ENCODE measurements at regions not wholly inside any gene's neighbourhood (a gene's known extent, or its start where the extent isn't known, plus 50 kb on each side); places are given as distances from the start of the nearest gene placed in this dataset.

DNA sequence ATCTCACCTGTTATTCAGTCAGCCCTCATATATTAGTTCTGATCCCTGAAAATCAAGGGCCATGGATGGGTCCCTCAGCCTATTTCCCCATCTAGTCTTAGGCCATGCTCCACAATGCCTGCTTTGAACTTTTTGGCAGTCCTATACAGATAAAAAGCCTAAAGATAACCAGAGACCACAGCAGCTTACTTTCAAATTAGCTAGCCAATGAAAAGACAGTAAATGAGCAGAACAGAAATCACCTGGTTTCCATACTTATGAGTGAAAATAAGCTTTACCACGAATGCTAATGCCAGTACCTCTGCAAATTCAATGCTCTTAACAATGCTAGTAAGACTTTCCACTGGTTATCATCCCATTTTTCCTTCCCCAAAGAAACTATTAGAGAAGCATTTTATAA is 141.6 kb upstream of the SPRED1 start:
- Histone ChIP-seq H2BK5ac (ENCODE audit: low read depth, low read length) (no peak overlapping the region), H2BK12ac (ENCODE audit: low read depth, low read length) (no peak overlapping the region), H3K79me2 (ENCODE audit: control insufficient read depth in 1 of 2, insufficient read depth in 2 of 2, low read length in 2 of 2) (no peaks in the 10 kb centered on the region), H2AK5ac (ENCODE audit: low read depth, low read length) (no peak overlapping the region), H3K23me2 (ENCODE audit: low read depth, low read length) (no peaks in the 10 kb centered on the region), H4K20me1 (replicated peaks in 1 of 2; ENCODE audit: control insufficient read depth in 1 of 2, insufficient read depth in 2 of 2, low read length in 2 of 2) (no peaks in the 10 kb centered on the region), H3K4me1 (replicated peaks in 1 of 4; ENCODE audit: control insufficient read depth in 3 of 4, insufficient read depth in 4 of 4, low read length in 3 of 4) (peaks cover 0 to 9% (median 4%) of the 10 kb centered on the region in 4 experiments; a peak in 2 of 7 replicates), H3K56ac (replicated peaks; ENCODE audit: insufficient read length, low read depth, low read length) (no peak overlapping the region), H2AFZ (ENCODE audit: low read length) (no peak overlapping the region), H3K9ac (replicated peaks in 1 of 4; ENCODE audit: extremely low read depth in 1 of 4, low read depth in 3 of 4, low read length in 3 of 4) (no peak overlapping the region), H3K36me3 (ENCODE audit: control insufficient read depth in 2 of 4, insufficient read depth in 4 of 4, low read length in 3 of 4) (no peaks in the 10 kb centered on the region), H3K9me3 (ENCODE audit: insufficient read depth in 2 of 2, low read depth in 1 of 2, low read length in 1 of 2) (no peaks in the 10 kb centered on the region), H2BK15ac (ENCODE audit: low read length) (no peak overlapping the region), H3K14ac (ENCODE audit: insufficient read length) (no peak overlapping the region), H3K23ac (ENCODE audit: insufficient read length) (no peak overlapping the region), H3K18ac (ENCODE audit: extremely low read depth, low read length) (no peak overlapping the region), H4K5ac (ENCODE audit: insufficient read length, low read depth, low read length) (no peak overlapping the region), H4K8ac (ENCODE audit: extremely low read depth, insufficient read depth, low read length) (no peak overlapping the region), H3K4me2 (ENCODE audit: insufficient read depth in 1 of 2, low read depth in 2 of 2, low read length in 2 of 2) (no peak overlapping the region), H2BK20ac (ENCODE audit: low read length) (no peak overlapping the region), H3K27ac (ENCODE audit: low read depth, low read length) (no peak overlapping the region), H3K27me3 (replicated peaks in 1 of 4; ENCODE audit: control insufficient read depth in 3 of 4, extremely low read depth in 1 of 4, insufficient read depth in 3 of 4, low read length in 3 of 4) (no peaks in the 10 kb centered on the region), H3K4me3 (ENCODE audit: extremely low read depth in 1 of 4, insufficient read depth in 2 of 4, low read depth in 3 of 4, low read length in 4 of 4) (0 out of 8 replicates have a peak overlapping the region, but pooled peaks of 1 of the 4 experiments have one; percentile 13), H3K79me1 (ENCODE audit: low read depth, low read length) (no peaks in the 10 kb centered on the region), H2BK120ac (replicated peaks; ENCODE audit: low read depth, low read length) (no peak overlapping the region), H3K4ac (replicated peaks; ENCODE audit: insufficient read length, low read depth, low read length) (no peak overlapping the region), H4K91ac (replicated peaks; ENCODE audit: insufficient read length, low read length) (no peak overlapping the region)
- FAIRE-seq (no peak), DNase-seq (ENCODE audit: low read depth in 1 of 2, low spot score in 2 of 2) (no peak)
- TF ChIP-seq SAP30 (IDR thresholded peaks at IDR 0.05; ENCODE audit: insufficient read depth, insufficient replicate concordance, low read length) = no peak
- TF ChIP-seq PHF8 (conservative IDR thresholded peaks at IDR 0.05; ENCODE audit: low read depth, low read length) = no peak
- no peak for TF ChIP-seq BACH1 (IDR thresholded peaks at IDR 0.05; ENCODE audit: low read length)
- no peak for TF ChIP-seq MAX (IDR thresholded peaks at IDR 0.05)
- no peak for TF ChIP-seq SUZ12 (IDR thresholded peaks at IDR 0.05; ENCODE audit: low read length)
- no peak for TF ChIP-seq TCF12 (IDR thresholded peaks at IDR 0.05; ENCODE audit: low read depth, low read length)
- TF ChIP-seq EP300 (IDR thresholded peaks at IDR 0.05; ENCODE audit: borderline replicate concordance in 1 of 2, low read depth in 2 of 2, low read length in 2 of 2) = no peak
- no peak for TF ChIP-seq HDAC6 (IDR thresholded peaks at IDR 0.05; ENCODE audit: low read depth, low read length)
- no peak for TF ChIP-seq USF2 (IDR thresholded peaks at IDR 0.05; ENCODE audit: low read length)
- no peak for TF ChIP-seq CBX5 (IDR thresholded peaks at IDR 0.05; ENCODE audit: low read depth, low read length)
- no peak for TF ChIP-seq SIRT6 (IDR thresholded peaks at IDR 0.05; ENCODE audit: low read length)
- TF ChIP-seq TAF1 (IDR thresholded peaks at IDR 0.05; ENCODE audit: low read depth, low read length) = no peak
- 65% methylated on average over 1 of the region's 1 CpG; no CpG with 5 or more reads in 1 of the 2 experiments for whole genome bisulfite sequencing, 2 experiments (ENCODE audit: extremely low coverage in 1 of 2, insufficient coverage in 1 of 2, insufficient read length in 1 of 2, insufficient replicate concordance in 2 of 2, low coverage in 1 of 2, low lambda C conversion rate in 2 of 2, missing lambda C conversion rate in 1 of 2)
- POLR2A ChIA-PET (ENCODE audit: partially characterized antibody) = interaction anchor here (1.4 kb wide), 1 partner anchor 141 kb away, joined by 4 read pairs; no protein-coding TSS in a partner anchor
- CTCF ChIA-PET (ENCODE audit: partially characterized antibody) = interaction anchor here (0.8 kb wide), 1 partner anchor 60 kb away, joined by 3 read pairs; no protein-coding TSS in a partner anchor
